HG03159 (cell line): ENCODE measurements at regions not wholly inside any gene's neighbourhood (a gene's known extent, or its start where the extent isn't known, plus 50 kb on each side); places are given as distances from the start of the nearest gene placed in this dataset.

ENCODE experiments used
- ATAC-seq: cut with Tn5 transposase; IDR thresholded peaks from one replicate; pipeline ENCODE4 v1.9.1; 2021; ENCODE audit warnings: mild to moderate bottlenecking, moderate library complexity; ENCODE audit not compliant: unreplicated experiment

DNA sequence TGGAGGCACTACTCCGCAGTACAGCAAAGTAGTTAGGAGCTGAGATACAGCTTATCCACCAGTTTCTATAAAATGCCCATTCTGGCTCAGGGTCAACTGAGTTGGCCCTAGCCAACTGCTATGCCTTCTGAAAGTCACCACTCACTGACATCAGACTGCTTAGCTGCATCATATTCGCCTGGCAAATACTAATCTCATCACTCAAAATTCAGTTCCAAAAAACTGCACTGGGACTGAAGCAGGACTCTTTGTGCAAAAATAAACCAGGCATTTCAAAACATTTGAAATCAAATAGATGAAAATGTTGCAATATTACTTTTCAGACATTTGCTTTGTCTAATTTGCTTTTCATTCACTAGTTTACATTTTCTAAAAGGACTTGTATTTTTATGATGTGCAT is 230.0 kb downstream of the ALDH8A1 start:
- ATAC-seq = no peak

GRCh38 chr6:134719286-134719685 is 230.6 kb downstream of the ALDH8A1 start:
- ATAC-seq = no peak

GRCh38 chr6:134714679-134715078 is 235.2 kb downstream of the ALDH8A1 start:
- ATAC-seq = no peak

DNA sequence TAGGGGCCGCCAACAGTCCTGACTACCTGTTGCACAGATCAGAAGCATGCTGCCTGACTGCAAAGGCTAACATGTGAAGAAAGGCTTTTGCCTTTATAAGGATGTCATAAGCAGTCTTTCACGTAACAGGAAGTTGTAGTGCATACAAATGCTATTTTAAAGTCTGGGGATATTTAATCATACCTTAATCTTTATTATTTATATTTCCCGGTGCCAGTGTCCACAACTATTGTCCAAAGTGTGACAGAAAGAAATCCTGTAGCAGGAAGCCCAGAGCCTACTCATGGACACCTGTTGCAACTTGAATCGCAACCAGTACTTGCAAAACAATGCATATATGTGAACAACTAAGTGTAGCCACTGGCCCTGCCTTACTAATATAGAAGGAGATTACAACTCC is 235.8 kb downstream of the ALDH8A1 start:
- no peak for ATAC-seq

- no peak for ATAC-seq
Measured at GRCh38 chr6:134712311-134712710, 237.6 kb downstream of the ALDH8A1 start.

GRCh38 chr6:134708079-134708478 is 241.8 kb downstream of the ALDH8A1 start:
- ATAC-seq = no peak

- ATAC-seq = no peak
Measured at GRCh38 chr6:134707342-134708031, 242.4 kb downstream of the ALDH8A1 start.

- ATAC-seq = no peak
Measured at GRCh38 chr6:134706806-134707205, 243.1 kb downstream of the ALDH8A1 start.

GRCh38 chr6:134706153-134706552 is 243.7 kb downstream of the ALDH8A1 start:
- ATAC-seq = no peak

DNA sequence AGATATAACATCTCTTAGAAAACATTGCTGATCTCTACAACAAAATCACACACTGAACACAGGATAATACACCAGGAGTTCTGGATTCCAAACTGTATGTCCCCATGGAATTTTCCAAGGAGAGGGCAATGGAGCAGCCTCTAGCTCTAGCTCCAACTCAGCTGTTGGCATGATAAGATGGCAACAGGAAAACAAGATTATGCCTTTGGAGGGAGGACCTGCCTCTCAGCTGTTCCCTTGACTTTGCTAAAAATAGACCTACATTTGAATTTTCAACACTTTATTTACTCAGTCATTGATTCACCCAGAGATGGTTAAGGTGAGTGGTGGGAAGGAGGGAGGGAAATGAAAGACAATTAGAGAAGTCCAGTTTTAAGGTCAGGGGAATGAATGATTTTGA is 246.7 kb downstream of the ALDH8A1 start:
- ATAC-seq = no peak

DNA sequence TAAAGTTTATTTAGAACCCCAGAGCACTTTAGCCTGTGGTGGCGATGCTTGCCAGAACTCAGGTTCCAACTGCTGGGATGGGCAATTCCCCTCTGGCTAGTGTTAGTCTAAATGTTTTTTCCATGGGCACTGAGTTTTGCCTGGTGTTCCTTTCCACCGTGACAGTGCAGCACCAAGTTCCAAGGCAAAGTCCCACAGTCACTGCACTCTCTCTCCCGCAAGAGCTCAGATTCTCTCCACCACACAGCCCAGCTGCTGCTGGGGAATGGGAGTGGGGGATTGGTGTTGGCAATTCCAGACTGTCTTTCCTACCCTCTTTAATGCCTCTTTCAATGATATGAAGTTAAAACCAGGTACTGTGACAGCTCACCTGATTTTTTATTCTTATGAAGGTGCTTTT is 247.6 kb downstream of the ALDH8A1 start:
- no peak for ATAC-seq

- no peak for ATAC-seq
Measured at GRCh38 chr6:134701301-134701700, 248.6 kb downstream of the ALDH8A1 start.

- ATAC-seq = no peak
Measured at GRCh38 chr6:134698228-134698627, 251.7 kb downstream of the ALDH8A1 start.

DNA sequence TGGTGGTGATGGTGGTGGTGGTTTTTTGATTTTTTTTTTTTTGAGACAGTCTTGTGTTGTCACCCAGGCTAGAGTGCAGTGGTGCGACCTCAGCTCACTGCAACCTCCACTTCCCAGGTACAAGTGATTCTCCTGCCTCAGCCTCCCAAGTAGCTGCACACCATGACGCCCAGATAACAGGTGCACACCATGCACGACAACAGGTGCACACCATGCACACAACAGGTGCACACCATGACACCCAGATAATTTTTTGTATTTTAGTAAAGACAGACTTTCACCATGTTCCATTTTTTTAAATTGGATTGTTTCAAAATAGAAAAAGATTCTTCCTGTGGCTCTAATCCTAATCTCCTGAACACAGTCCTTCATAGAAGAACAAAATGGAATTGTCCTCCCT is 257.9 kb downstream of the ALDH8A1 start:
- ATAC-seq = no peak

DNA sequence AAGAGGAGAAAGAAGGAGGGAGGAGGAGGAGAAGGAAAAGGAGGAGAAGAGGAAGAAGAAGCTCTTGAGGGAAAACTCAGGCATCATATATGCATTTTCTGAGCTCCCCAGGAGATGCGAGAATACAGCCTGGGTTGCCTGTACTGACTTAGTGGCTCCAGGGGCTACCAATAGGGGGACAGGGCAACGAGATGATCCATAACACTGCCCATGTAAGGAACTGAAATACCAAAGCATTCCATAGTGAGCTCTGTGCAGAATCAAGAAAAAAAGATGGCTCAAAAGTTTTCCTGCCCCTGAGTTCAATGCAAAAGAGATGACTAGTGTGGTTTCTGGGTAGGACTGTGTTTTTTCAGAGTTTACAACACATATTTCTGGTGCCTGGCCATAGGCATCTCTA is 258.7 kb downstream of the ALDH8A1 start:
- ATAC-seq = no peak

DNA sequence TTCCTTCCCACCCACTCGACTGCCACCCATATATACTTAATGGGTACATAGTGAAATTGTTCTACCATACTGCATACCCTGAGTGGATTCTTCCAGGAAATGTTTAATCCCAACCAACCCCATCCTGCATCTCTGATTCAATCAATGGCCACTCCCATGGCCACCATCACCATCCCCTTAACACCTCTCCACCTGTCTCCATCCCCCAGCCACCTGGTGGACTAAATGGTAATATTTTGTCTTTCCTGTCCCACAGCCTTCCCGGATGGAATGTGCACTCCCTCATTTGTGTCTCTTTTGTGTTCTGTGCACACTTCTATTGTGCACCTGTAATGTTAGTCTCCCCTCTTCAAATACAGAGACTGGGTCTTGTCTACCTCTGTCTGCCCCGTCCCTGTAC is 259.9 kb downstream of the ALDH8A1 start:
- no peak for ATAC-seq

- ATAC-seq = no peak
Measured at GRCh38 chr6:134689641-134690040, 260.3 kb downstream of the ALDH8A1 start.

GRCh38 chr6:134689177-134689576 is 260.7 kb downstream of the ALDH8A1 start:
- ATAC-seq = no peak

DNA sequence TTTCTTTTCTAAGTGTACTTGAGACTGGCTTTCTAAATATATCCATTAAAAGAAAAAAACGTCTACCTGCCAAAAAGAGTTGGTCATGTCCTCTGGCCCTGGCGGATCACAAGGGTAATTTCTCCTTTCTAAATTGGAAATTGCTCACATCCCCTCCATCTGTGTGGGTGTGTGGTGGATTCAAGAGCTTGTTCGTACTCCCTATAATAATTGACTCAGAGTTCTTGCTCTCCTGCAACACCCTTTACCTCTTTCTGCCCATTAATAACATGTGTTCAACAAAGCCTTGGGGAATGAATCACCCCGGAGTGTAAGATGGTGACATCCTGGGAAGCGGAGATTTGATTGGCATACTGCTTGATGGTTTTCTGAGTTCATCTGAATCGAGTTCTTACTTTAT is 263.8 kb downstream of the ALDH8A1 start:
- no peak for ATAC-seq

GRCh38 chr6:134684423-134684795 is 265.5 kb downstream of the ALDH8A1 start:
- ATAC-seq = no peak

- ATAC-seq = no peak
Measured at GRCh38 chr6:134683783-134684422, 266.0 kb downstream of the ALDH8A1 start.

DNA sequence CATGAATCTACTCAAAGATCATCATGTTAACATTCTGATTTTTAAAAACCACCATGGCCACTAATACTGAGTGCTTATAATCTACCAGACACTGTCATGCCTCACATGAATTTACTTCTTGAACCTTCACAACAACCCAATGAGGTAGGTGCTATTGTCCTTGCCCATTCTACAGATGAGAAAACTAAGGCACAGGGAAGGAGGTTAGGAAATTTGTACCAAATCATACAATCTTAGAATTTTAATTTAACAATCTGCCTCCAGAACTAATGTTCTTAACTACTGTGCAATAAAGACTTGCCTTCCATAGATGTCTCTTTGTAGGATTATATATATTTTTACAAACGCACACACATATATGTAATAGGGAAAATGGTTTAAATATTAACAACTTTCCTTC is 269.5 kb downstream of the ALDH8A1 start:
- ATAC-seq = no peak

GRCh38 chr6:134680021-134680420 is 269.9 kb downstream of the ALDH8A1 start:
- no peak for ATAC-seq
